SU-DHL-6 (cell line): ENCODE measurements at regions not wholly inside any gene's neighbourhood (a gene's known extent, or its start where the extent isn't known, plus 50 kb on each side); places are given as distances from the start of the nearest gene placed in this dataset.

Source experiments
- H2AFZ ChIP-seq: fragments of 200-600 bp; sonication (generic); 2 replicates; pipeline ENCODE4 v1.6.1; 2014; ENCODE audit warnings: low read depth, mild to moderate bottlenecking, moderate library complexity, mixed read lengths, antibody characterized with exemption, low read length; ENCODE audit not compliant: severe bottlenecking
- H3F3A ChIP-seq: fragments of 200-600 bp; shearing (Covaris generic); 2 replicates; pipeline ENCODE4 v1.6.0; 2016; ENCODE audit warnings: antibody characterized with exemption, mild to moderate bottlenecking; ENCODE audit not compliant: insufficient read depth
- H3K27ac ChIP-seq: fragments of 200-600 bp; sonication (generic); 2 replicates; pipeline ENCODE4 v1.5.1; 2016; ENCODE audit warnings: low read depth, mild to moderate bottlenecking, low read length, moderate library complexity, mixed read lengths
- H3K27me3 ChIP-seq: fragments of 200-600 bp; sonication (generic), shearing (Covaris generic); 2 replicates; pipeline ENCODE4 v1.6.0; 2014; ENCODE audit warnings: mild to moderate bottlenecking, low read length
- H3K36me3 ChIP-seq: fragments of 200-600 bp; sonication (generic); 2 replicates; pipeline ENCODE4 v1.6.1; 2014; ENCODE audit warnings: mild to moderate bottlenecking, low read length, mixed read lengths
- H3K4me2 ChIP-seq: fragments of 300-600, 200-600 bp; shearing (Covaris generic), sonication (generic); 2 replicates; pipeline ENCODE4 v1.6.0; 2014; ENCODE audit warnings: low read length, low read depth, mild to moderate bottlenecking; ENCODE audit not compliant: poor library complexity, severe bottlenecking
- H3K4me3 ChIP-seq: fragments of 200-600 bp; sonication (generic); 2 replicates; pipeline ENCODE4 v1.5.1; 2014; ENCODE audit warnings: antibody characterized with exemption, low read length, mild to moderate bottlenecking, mixed read lengths; ENCODE audit not compliant: insufficient read depth, poor library complexity, severe bottlenecking
- H3K79me2 ChIP-seq: fragments of 200-600 bp; sonication (generic); 2 replicates; pipeline ENCODE4 v1.6.1; 2014; ENCODE audit warnings: mild to moderate bottlenecking, low read length, moderate library complexity; ENCODE audit not compliant: insufficient read depth
- H3K9ac ChIP-seq: fragments of 200-600 bp; sonication (generic); 2 replicates; pipeline ENCODE4 v1.7.0; 2014; ENCODE audit warnings: mild to moderate bottlenecking, low read length
- H3K9me2 ChIP-seq: fragments of 200-600 bp; sonication (generic); replicated peaks from 2 replicates; pipeline ENCODE4 v1.6.1; 2014; ENCODE audit warnings: low read length; ENCODE audit not compliant: insufficient read depth
- H3K9me3 ChIP-seq: fragments of 200-600 bp; sonication (generic); 2 replicates; pipeline ENCODE4 v1.6.1; 2014; ENCODE audit warnings: low read length, mixed read lengths; ENCODE audit not compliant: insufficient read depth
- H4K20me1 ChIP-seq: fragments of 200-600 bp; sonication (generic); 2 replicates; pipeline ENCODE4 v1.6.1; 2014; ENCODE audit warnings: low read depth, mild to moderate bottlenecking, antibody characterized with exemption, low read length, moderate library complexity, mixed read lengths
- EZH2phosphoT487 ChIP-seq: fragments of 200-600 bp; sonication (generic), shearing (Covaris generic); conservative IDR thresholded peaks from 2 replicates; pipeline ENCODE4 v1.6.1; 2018; ENCODE audit warnings: mild to moderate bottlenecking, antibody characterized with exemption, low read length, moderate library complexity, mixed read lengths
- TF ChIP-seq, protein P1 (sequence below): fragments of 200-600 bp; sonication (generic); IDR thresholded peaks from one replicate; pipeline ENCODE4 v1.5.1; 2017; ENCODE audit warnings: antibody characterized with exemption, mild to moderate bottlenecking, low read length, moderate library complexity; ENCODE audit not compliant: insufficient read depth, poor library complexity, severe bottlenecking

- no peaks in the 10 kb centered on the region for H3K79me2 ChIP-seq
- TF ChIP-seq EZH2phosphoT487, result no peak
- TF ChIP-seq, protein P1, sequence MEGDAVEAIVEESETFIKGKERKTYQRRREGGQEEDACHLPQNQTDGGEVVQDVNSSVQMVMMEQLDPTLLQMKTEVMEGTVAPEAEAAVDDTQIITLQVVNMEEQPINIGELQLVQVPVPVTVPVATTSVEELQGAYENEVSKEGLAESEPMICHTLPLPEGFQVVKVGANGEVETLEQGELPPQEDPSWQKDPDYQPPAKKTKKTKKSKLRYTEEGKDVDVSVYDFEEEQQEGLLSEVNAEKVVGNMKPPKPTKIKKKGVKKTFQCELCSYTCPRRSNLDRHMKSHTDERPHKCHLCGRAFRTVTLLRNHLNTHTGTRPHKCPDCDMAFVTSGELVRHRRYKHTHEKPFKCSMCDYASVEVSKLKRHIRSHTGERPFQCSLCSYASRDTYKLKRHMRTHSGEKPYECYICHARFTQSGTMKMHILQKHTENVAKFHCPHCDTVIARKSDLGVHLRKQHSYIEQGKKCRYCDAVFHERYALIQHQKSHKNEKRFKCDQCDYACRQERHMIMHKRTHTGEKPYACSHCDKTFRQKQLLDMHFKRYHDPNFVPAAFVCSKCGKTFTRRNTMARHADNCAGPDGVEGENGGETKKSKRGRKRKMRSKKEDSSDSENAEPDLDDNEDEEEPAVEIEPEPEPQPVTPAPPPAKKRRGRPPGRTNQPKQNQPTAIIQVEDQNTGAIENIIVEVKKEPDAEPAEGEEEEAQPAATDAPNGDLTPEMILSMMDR, result no peak
- H3K27ac ChIP-seq, result no peak overlapping the region
- no peak overlapping the region for H3K4me3 ChIP-seq
- H3K4me2 ChIP-seq, result no peak overlapping the region
- H3F3A ChIP-seq, result no peaks in the 10 kb centered on the region
- no peaks in the 10 kb centered on the region for H3K27me3 ChIP-seq
- no peaks in the 10 kb centered on the region for H3K36me3 ChIP-seq
- H4K20me1 ChIP-seq, result no peaks in the 10 kb centered on the region
- no peaks in the 10 kb centered on the region for H3K9me2 ChIP-seq
- no peak overlapping the region for H2AFZ ChIP-seq
- H3K9me3 ChIP-seq, result no peaks in the 10 kb centered on the region
- H3K9ac ChIP-seq, result no peak overlapping the region
Observed at GRCh38 chr15:62579842-62580241, 414.8 kb upstream of the C2CD4B start.

DNA sequence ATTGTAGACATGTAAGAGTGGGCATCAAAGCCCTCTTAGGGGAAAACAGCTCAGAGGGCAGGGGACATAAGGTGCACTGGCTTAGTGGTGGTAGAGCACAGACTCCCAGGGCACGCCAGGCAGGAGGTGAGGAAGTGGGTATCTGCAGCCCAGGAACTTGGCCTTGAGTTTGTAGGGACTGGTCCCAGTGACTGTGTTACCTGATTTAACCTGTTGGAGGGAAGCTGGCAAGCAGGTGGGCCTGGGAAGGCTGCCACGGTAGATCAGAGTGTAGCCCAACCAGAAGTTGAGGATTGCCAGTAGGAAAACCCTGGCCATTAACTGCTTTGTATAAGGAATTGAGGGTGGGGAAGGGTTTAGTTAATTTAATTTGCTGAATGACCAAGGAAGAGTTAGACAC lies 417.5 kb upstream of the C2CD4B start:
- Histone ChIP-seq H4K20me1 (no peaks in the 10 kb centered on the region), H3F3A (no peaks in the 10 kb centered on the region), H3K4me2 (no peak overlapping the region), H3K27ac (no peak overlapping the region), H3K79me2 (no peaks in the 10 kb centered on the region), H3K27me3 (no peaks in the 10 kb centered on the region), H2AFZ (no peak overlapping the region), H3K9me2 (no peaks in the 10 kb centered on the region), H3K9ac (no peak overlapping the region), H3K9me3 (no peaks in the 10 kb centered on the region), H3K4me3 (no peak overlapping the region), H3K36me3 (no peaks in the 10 kb centered on the region)
- no peak for TF ChIP-seq EZH2phosphoT487
- TF ChIP-seq, protein P1, result no peak

DNA sequence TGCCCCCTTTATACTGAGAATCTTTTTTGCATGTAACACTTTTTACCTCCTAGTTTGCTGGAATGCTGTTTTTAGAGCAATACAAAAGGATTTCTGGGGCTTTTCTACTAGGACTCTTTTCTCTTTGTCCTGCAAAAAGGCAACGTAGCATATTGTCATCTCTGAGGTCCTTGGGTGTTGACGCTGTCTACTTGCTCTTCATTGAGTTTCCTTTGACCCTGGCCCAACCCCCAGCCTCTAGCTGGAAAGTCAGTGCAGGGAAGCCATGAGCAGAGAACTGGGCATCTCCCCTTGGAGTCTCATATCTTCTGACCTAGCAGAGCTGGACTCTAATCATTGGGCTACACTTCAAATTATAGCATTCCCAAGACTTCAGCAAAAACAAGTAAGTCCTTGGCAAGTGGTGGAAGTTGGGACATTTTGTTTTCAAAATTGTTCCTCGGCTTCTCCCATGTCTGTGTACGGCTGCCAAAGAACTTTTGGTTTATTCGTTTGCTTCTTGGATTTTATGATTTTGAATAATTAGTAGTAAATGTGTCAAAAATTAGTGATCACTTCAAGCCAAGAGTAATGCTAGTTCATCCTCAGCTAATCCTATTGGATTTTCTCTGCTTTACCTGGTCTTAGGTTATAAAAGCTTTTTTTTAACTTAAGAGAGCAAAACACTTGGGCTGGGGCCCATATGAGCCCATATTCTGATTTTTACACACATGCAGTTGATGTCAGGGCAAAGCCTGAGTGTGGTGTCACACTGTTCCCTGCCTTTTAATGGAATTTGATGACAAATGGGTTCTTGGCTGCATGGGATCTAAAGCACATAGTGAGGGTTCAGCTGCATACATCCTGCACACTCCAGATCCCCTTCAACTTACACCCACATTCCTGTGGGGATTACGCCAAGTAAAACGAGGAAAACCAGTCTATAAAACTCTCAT lies 419.5 kb upstream of the C2CD4B start:
- no peaks in the 10 kb centered on the region for H3F3A ChIP-seq
- no peaks in the 10 kb centered on the region for H3K27me3 ChIP-seq

More for the DNA sequence above, 419.5 kb upstream of the C2CD4B start:
- no peak for TF ChIP-seq EZH2phosphoT487
- TF ChIP-seq, protein P1, result no peak
- H3K9me3 ChIP-seq, result no peaks in the 10 kb centered on the region
- no peak overlapping the region for H3K4me2 ChIP-seq
- no peaks in the 10 kb centered on the region for H4K20me1 ChIP-seq
- no peak overlapping the region for H3K27ac ChIP-seq
- H3K9me2 ChIP-seq, result no peaks in the 10 kb centered on the region
- no peak overlapping the region for H2AFZ ChIP-seq
- no peaks in the 10 kb centered on the region for H3K79me2 ChIP-seq
- H3K36me3 ChIP-seq, result no peaks in the 10 kb centered on the region
- H3K4me3 ChIP-seq, result no peak overlapping the region
- no peak overlapping the region for H3K9ac ChIP-seq
